ENCODE measurements at regions not wholly inside any gene's neighbourhood (a gene's known extent, or its start where the extent isn't known, plus 50 kb on each side); places are given as distances from the start of the nearest gene placed in this dataset.

GRCh38 chr6:137763436-137763835 is 103.6 kb upstream of the TNFAIP3 start:
- ATAC-seq (no peak), DNase-seq (no peak)
- no peak for TF ChIP-seq CTCF (IDR thresholded peaks at IDR 0.05)
- Histone ChIP-seq H3K27me3 (no peaks in the 10 kb centered on the region), H3K9me3 (peaks cover 0 to 10% (median 0%) of the 10 kb centered on the region in 11 donors), H3K4me3 (no peak overlapping the region), H3K27ac (no peak overlapping the region), H3K36me3 (no peaks in the 10 kb centered on the region), H3K4me1 (peaks cover 0 to 19% (median 0%) of the 10 kb centered on the region in 9 donors)
- WGBS, 2 donors, result 98 to 100% methylated on average over 1 of the region's 1 CpG
- intact Hi-C loops (cut with DNase I), result no loop called here

- no peaks in the 10 kb centered on the region for H3K36me3 ChIP-seq
- TF ChIP-seq CTCF (IDR thresholded peaks at IDR 0.05), result no peak
- DNase-seq (no peak), ATAC-seq (no peak)
- H3K4me3 ChIP-seq, result no peak overlapping the region
- no peak overlapping the region for H3K27ac ChIP-seq
- H3K27me3 ChIP-seq, result no peaks in the 10 kb centered on the region
- H3K4me1 ChIP-seq, result peaks cover 0 to 23% (median 0%) of the 10 kb centered on the region in 9 donors
- 88 to 100% methylated on average over 1 of the region's 1 CpG for WGBS, 2 donors
- H3K9me3 ChIP-seq, result peaks cover 0 to 10% (median 0%) of the 10 kb centered on the region in 11 donors
- intact Hi-C loops (cut with DNase I), result no loop called here
Measured at GRCh38 chr6:137763886-137764285, 103.2 kb upstream of the TNFAIP3 start.

- Histone ChIP-seq H3K36me3 (no peaks in the 10 kb centered on the region), H3K27me3 (no peaks in the 10 kb centered on the region), H3K9me3 (peaks cover 0 to 10% (median 0%) of the 10 kb centered on the region in 11 donors), H3K27ac (no peak overlapping the region), H3K4me1 (peaks cover 0 to 28% (median 0%) of the 10 kb centered on the region in 9 donors), H3K4me3 (no peak overlapping the region)
- intact Hi-C loops (cut with DNase I), result no loop called here
- TF ChIP-seq CTCF (IDR thresholded peaks at IDR 0.05), result no peak
- ATAC-seq, result no peak
- no peak for DNase-seq
Measured at GRCh38 chr6:137764464-137764863, 102.6 kb upstream of the TNFAIP3 start.

GRCh38 chr6:137765059-137765458 is 102.0 kb upstream of the TNFAIP3 start:
- ATAC-seq (no peak), DNase-seq (no peak)
- intact Hi-C loops (cut with DNase I), result no loop called here
- no peak for TF ChIP-seq CTCF (IDR thresholded peaks at IDR 0.05)
- peaks cover 0 to 22% (median 0%) of the 10 kb centered on the region in 9 donors for H3K4me1 ChIP-seq
- H3K9me3 ChIP-seq, result peaks cover 0 to 10% (median 0%) of the 10 kb centered on the region in 11 donors
- 86 to 89% methylated on average over 2 of the region's 2 CpGs for WGBS, 2 donors
- no peaks in the 10 kb centered on the region for H3K27me3 ChIP-seq
- no peak overlapping the region for H3K27ac ChIP-seq
- H3K4me3 ChIP-seq, result no peak overlapping the region
- H3K36me3 ChIP-seq, result no peaks in the 10 kb centered on the region

Measured in heart right ventricle (tissue), 16 donors.